ENCODE measurements at regions not wholly inside any gene's neighbourhood (a gene's known extent, or its start where the extent isn't known, plus 50 kb on each side); places are given as distances from the start of the nearest gene placed in this dataset.

GRCh38 chr17:70636517-70637133 lies 467.3 kb downstream of the KCNJ2 start:
- TF ChIP-seq POLR2A (IDR thresholded peaks at IDR 0.05; ENCODE audit: low read depth): no peak
- TF ChIP-seq CTCF (IDR thresholded peaks at IDR 0.05): peak; percentile 66 to 84 (median 73)
- no peak for TF ChIP-seq POLR2AphosphoS5 (IDR thresholded peaks at IDR 0.05)
- no peak for TF ChIP-seq EP300 (IDR thresholded peaks at IDR 0.05)
